ENCODE measurements at regions not wholly inside any gene's neighbourhood (a gene's known extent, or its start where the extent isn't known, plus 50 kb on each side); places are given as distances from the start of the nearest gene placed in this dataset.
"Not testable (repeated sequence)": the region's sequence is repeated elsewhere in the genome, so short reads cannot be mapped to it uniquely, and the experiment has no call there.

GRCh38 chr10:33794460-33794859, 460.0 kb upstream of the NRP1 start:
- no peak for DNase-seq (ENCODE audit: low read depth in 1 of 2, low spot score in 1 of 2)

GRCh38 chr10:33793793-33794192, 459.3 kb upstream of the NRP1 start:
- no peak for DNase-seq (ENCODE audit: low read depth in 1 of 2, low spot score in 1 of 2)

- no peak for DNase-seq (ENCODE audit: low read depth in 1 of 2, low spot score in 1 of 2)
Measured at GRCh38 chr10:33791272-33791660, 456.8 kb upstream of the NRP1 start.

- DNase-seq (ENCODE audit: low read depth in 1 of 2, low spot score in 1 of 2): no peak
Measured at GRCh38 chr10:33790521-33791271, 456.2 kb upstream of the NRP1 start.

- no peak for DNase-seq (ENCODE audit: low read depth in 1 of 2, low spot score in 1 of 2)
Measured at GRCh38 chr10:33783557-33783956, 449.1 kb upstream of the NRP1 start.

- no peak for DNase-seq (ENCODE audit: low read depth in 1 of 2, low spot score in 1 of 2)
Measured at GRCh38 chr10:33783078-33783477, 448.6 kb upstream of the NRP1 start.

GRCh38 chr10:33781606-33782395, 447.3 kb upstream of the NRP1 start:
- no peak for DNase-seq (ENCODE audit: low read depth in 1 of 2, low spot score in 1 of 2)

GRCh38 chr10:33780961-33781360, 446.5 kb upstream of the NRP1 start:
- no peak for DNase-seq (ENCODE audit: low read depth in 1 of 2, low spot score in 1 of 2)

GRCh38 chr10:33777223-33777622, 442.8 kb upstream of the NRP1 start:
- DNase-seq (ENCODE audit: low read depth in 1 of 2, low spot score in 1 of 2): no peak

- no peak for DNase-seq (ENCODE audit: low read depth in 1 of 2, low spot score in 1 of 2)
Measured at GRCh38 chr10:33776419-33777070, 442.1 kb upstream of the NRP1 start.

GRCh38 chr10:33774857-33775256, 440.4 kb upstream of the NRP1 start:
- DNase-seq (ENCODE audit: low read depth in 1 of 2, low spot score in 1 of 2): no peak

GRCh38 chr10:33773886-33774480, 439.5 kb upstream of the NRP1 start:
- DNase-seq (ENCODE audit: low read depth in 1 of 2, low spot score in 1 of 2): no peak

- no peak for DNase-seq (ENCODE audit: low read depth in 1 of 2, low spot score in 1 of 2)
Measured at GRCh38 chr10:33773253-33773573, 438.7 kb upstream of the NRP1 start.

GRCh38 chr10:33772370-33773252, 438.1 kb upstream of the NRP1 start:
- no peak for DNase-seq (ENCODE audit: low read depth in 1 of 2, low spot score in 1 of 2)

- DNase-seq (ENCODE audit: low read depth in 1 of 2, low spot score in 1 of 2): not testable (repeated sequence)
Measured at GRCh38 chr10:33771856-33772255, 437.4 kb upstream of the NRP1 start.

- no peak for DNase-seq (ENCODE audit: low read depth in 1 of 2, low spot score in 1 of 2)
Measured at GRCh38 chr10:33764694-33765185, 430.3 kb upstream of the NRP1 start.

- DNase-seq (ENCODE audit: low read depth in 1 of 2, low spot score in 1 of 2): no peak
Measured at GRCh38 chr10:33760056-33760943, 425.8 kb upstream of the NRP1 start.

- DNase-seq (ENCODE audit: low read depth in 1 of 2, low spot score in 1 of 2): no peak
Measured at GRCh38 chr10:33759191-33759590, 424.7 kb upstream of the NRP1 start.

GRCh38 chr10:33758299-33758698, 423.8 kb upstream of the NRP1 start:
- DNase-seq (ENCODE audit: low read depth in 1 of 2, low spot score in 1 of 2): no peak

- no peak for DNase-seq (ENCODE audit: low read depth in 1 of 2, low spot score in 1 of 2)
Measured at GRCh38 chr10:33754052-33754451, 419.6 kb upstream of the NRP1 start.

All from activated CD4-positive, alpha-beta T cell treated with anti-CD3 and anti-CD28 coated beads, Interleukin-2, amount 50 U/mL, for 24 hours (primary cell).